ENCODE measurements at regions not wholly inside any gene's neighbourhood (a gene's known extent, or its start where the extent isn't known, plus 50 kb on each side); places are given as distances from the start of the nearest gene placed in this dataset.

- Histone ChIP-seq H3K4me2 (replicated peaks; ENCODE audit: extremely low read depth, low read length, poor library complexity, severe bottlenecking) (no peak overlapping the region), H3K9me3 (replicated peaks in 1 of 2; ENCODE audit: control insufficient read depth in 1 of 2, insufficient read depth in 1 of 2, low read length in 2 of 2) (no peaks in the 10 kb centered on the region), H3K4me1 (ENCODE audit: control insufficient read depth in 1 of 2, insufficient read depth in 2 of 2, low read length in 2 of 2) (no peaks in the 10 kb centered on the region), H3K27ac (ENCODE audit: low read depth in 1 of 2, low read length in 2 of 2) (no peak overlapping the region), H3K9ac (ENCODE audit: insufficient read depth, low read length, poor library complexity, severe bottlenecking) (no peak overlapping the region), H3K4me3 (replicated peaks in 1 of 3; ENCODE audit: low read depth in 2 of 3, low read length in 3 of 3) (no peak overlapping the region), H3K36me3 (replicated peaks in 1 of 2; ENCODE audit: control insufficient read depth in 1 of 2, insufficient read depth in 2 of 2, low read length in 2 of 2) (no peaks in the 10 kb centered on the region), H3K79me2 (ENCODE audit: insufficient read depth, low read length) (no peaks in the 10 kb centered on the region), H4K20me1 (ENCODE audit: insufficient read depth, low read length) (no peaks in the 10 kb centered on the region), H3K27me3 (ENCODE audit: control insufficient read depth in 2 of 2, insufficient read depth in 2 of 2, low read length in 2 of 2) (no peaks in the 10 kb centered on the region), H2AFZ (ENCODE audit: insufficient read depth, low read depth, low read length, poor library complexity, severe bottlenecking) (no peak overlapping the region)
- H3K4me3 Mint-ChIP-seq = no peak overlapping the region
- no peak overlapping the region for H3K27ac Mint-ChIP-seq
- WGBS (ENCODE audit: insufficient coverage) = 87% methylated on average over 5 of the region's 9 CpGs
- no peaks in the 10 kb centered on the region for H3K27me3 Mint-ChIP-seq (ENCODE audit: low read depth in 3 of 3)
- peaks cover 0 to 5% (median 1%) of the 10 kb centered on the region in 7 donors for H3K9me3 Mint-ChIP-seq
- H3K36me3 Mint-ChIP-seq = no peaks in the 10 kb centered on the region
- no peak for DNase-seq
- TF ChIP-seq, protein P1, sequence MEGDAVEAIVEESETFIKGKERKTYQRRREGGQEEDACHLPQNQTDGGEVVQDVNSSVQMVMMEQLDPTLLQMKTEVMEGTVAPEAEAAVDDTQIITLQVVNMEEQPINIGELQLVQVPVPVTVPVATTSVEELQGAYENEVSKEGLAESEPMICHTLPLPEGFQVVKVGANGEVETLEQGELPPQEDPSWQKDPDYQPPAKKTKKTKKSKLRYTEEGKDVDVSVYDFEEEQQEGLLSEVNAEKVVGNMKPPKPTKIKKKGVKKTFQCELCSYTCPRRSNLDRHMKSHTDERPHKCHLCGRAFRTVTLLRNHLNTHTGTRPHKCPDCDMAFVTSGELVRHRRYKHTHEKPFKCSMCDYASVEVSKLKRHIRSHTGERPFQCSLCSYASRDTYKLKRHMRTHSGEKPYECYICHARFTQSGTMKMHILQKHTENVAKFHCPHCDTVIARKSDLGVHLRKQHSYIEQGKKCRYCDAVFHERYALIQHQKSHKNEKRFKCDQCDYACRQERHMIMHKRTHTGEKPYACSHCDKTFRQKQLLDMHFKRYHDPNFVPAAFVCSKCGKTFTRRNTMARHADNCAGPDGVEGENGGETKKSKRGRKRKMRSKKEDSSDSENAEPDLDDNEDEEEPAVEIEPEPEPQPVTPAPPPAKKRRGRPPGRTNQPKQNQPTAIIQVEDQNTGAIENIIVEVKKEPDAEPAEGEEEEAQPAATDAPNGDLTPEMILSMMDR (IDR thresholded peaks at IDR 0.05) = no peak
- intact Hi-C loops (cut with micrococcal nuclease) = no loop called here
- no peaks in the 10 kb centered on the region for H3K4me1 Mint-ChIP-seq
These were observed 817.3 kb upstream of the API5 start for GRCh38 chr11:42494459-42494858.

- DNase-seq = no peak
- H3K36me3 ChIP-seq (replicated peaks in 1 of 2; ENCODE audit: control insufficient read depth in 1 of 2, insufficient read depth in 2 of 2, low read length in 2 of 2) = no peaks in the 10 kb centered on the region
- H3K4me3 ChIP-seq (replicated peaks in 1 of 3; ENCODE audit: low read depth in 2 of 3, low read length in 3 of 3) = no peak overlapping the region
- no peaks in the 10 kb centered on the region for H3K27me3 Mint-ChIP-seq (ENCODE audit: low read depth in 3 of 3)
- H3K9me3 ChIP-seq (replicated peaks in 1 of 2; ENCODE audit: control insufficient read depth in 1 of 2, insufficient read depth in 1 of 2, low read length in 2 of 2) = no peaks in the 10 kb centered on the region
- H3K4me1 Mint-ChIP-seq = no peaks in the 10 kb centered on the region
- H4K20me1 ChIP-seq (ENCODE audit: insufficient read depth, low read length) = no peaks in the 10 kb centered on the region
- no peaks in the 10 kb centered on the region for H3K27me3 ChIP-seq (ENCODE audit: control insufficient read depth in 2 of 2, insufficient read depth in 2 of 2, low read length in 2 of 2)
- no peak overlapping the region for H2AFZ ChIP-seq (ENCODE audit: insufficient read depth, low read depth, low read length, poor library complexity, severe bottlenecking)
- intact Hi-C loops (cut with micrococcal nuclease) = no loop called here
- no peak overlapping the region for H3K27ac Mint-ChIP-seq
- no peak overlapping the region for H3K27ac ChIP-seq (ENCODE audit: low read depth in 1 of 2, low read length in 2 of 2)
- H3K36me3 Mint-ChIP-seq = no peaks in the 10 kb centered on the region
- H3K9me3 Mint-ChIP-seq = peaks cover 0 to 9% (median 3%) of the 10 kb centered on the region in 7 donors
- TF ChIP-seq, protein P1 (IDR thresholded peaks at IDR 0.05) = no peak
- WGBS (ENCODE audit: insufficient coverage) = no CpG with 5 or more reads among the region's 3 CpGs
- no peaks in the 10 kb centered on the region for H3K4me1 ChIP-seq (ENCODE audit: control insufficient read depth in 1 of 2, insufficient read depth in 2 of 2, low read length in 2 of 2)
- no peak overlapping the region for H3K4me2 ChIP-seq (replicated peaks; ENCODE audit: extremely low read depth, low read length, poor library complexity, severe bottlenecking)
- no peaks in the 10 kb centered on the region for H3K79me2 ChIP-seq (ENCODE audit: insufficient read depth, low read length)
- H3K4me3 Mint-ChIP-seq = no peak overlapping the region
- no peak overlapping the region for H3K9ac ChIP-seq (ENCODE audit: insufficient read depth, low read length, poor library complexity, severe bottlenecking)
These were observed 812.8 kb upstream of the API5 start for GRCh38 chr11:42498971-42499370.
